HT-29 (cell line): ENCODE measurements at regions not wholly inside any gene's neighbourhood (a gene's known extent, or its start where the extent isn't known, plus 50 kb on each side); places are given as distances from the start of the nearest gene placed in this dataset.
"Not testable (repeated sequence)": the region's sequence is repeated elsewhere in the genome, so short reads cannot be mapped to it uniquely, and the experiment has no call there.

Source experiments
- DNase-seq: peaks from one replicate; pipeline ENCODE4 v3.0.0-alpha.2; 2015; ENCODE audit warnings: low spot score

DNA sequence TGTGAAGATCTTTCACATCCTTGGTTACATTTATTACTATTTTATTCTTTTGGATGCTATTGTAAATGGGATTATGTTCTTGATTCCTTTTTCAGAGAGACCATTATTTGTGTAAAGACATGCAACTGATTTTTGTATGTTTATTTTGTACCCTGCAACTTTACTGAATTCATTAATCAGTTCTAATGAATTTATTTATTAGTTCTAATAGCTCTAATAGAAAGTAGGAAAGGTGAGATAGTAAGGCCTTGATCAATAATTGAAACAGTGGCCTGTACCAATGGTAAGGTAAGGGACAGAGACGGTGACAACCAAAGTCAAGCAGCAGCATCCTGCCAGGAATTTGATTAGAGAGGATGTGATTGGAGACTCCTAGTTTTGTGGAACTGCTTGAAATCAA lies 224.1 kb downstream of the PHLDA1 start:
- DNase-seq = no peak

DNA sequence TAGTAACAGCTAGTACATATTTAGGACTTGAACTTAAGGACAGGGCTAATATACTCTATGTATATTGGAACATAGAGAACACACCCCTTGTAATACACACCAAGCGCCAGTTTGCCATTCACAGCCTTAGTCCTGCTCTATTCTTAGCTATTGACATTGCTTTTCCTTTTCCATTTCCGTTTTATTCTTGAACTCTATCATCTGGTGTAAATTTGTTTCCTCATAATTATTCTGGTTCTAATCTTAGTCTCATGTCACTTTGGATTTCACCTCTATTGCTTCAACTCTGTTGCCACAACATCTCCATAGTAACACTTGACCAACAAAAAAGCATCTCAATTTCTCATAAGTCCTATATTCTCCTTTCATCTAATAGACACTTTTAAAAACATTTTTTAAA lies 225.7 kb downstream of the PHLDA1 start:
- no peak for DNase-seq

DNA sequence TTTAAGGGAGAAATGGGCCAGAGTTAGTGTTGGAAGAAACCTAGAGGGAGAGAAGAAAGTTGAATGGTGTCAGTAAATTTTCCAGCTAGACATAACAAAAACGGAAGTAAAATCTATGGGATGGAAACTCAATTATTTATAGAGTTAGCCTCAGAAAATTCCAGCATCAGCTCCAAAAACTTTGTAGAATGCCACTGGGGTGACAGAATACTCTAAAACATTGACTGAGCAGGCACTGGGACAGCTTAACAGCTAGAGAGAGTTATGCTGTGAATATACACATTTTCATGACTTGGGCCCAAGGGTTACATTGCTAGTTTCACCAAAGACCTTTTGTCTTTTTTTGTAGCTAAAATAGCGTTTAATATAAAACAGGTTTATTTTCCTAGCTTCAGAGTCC lies 226.3 kb downstream of the PHLDA1 start:
- no peak for DNase-seq

DNA sequence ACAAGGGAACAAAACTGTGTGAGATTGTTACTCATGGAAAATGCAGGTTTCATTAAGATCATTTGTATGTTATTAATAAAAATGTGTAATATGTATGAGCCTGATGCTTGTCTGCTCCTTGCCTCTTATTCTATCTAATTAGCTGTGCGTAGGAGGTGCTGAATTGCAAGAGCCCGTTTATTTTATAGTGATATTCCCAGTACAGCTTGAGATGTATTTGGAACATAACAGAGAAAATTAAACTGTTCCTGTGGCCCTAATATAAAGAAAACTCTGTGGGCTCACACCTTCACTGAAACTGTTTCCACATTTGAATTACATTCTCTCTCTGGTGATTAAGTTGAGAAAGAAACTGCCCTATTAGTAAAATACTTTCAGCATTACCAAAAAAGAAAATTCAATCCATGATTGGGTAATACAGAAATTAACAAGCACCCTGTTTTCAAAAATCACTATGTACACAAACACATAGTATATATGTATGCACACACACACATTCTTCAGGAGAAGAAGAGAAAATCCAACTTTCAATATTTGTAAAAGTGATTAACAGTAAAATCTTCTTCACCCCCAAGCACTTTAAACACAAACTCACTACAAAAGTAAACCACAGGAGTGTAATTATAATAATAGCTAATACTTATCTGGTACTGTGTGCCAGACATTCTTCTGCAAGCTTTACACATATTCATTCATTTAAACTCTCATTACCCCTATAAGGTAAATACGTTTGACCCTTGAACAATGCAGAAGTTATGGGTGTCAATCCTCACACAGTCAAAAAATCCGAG lies 233.2 kb downstream of the PHLDA1 start:
- no peak for DNase-seq

DNA sequence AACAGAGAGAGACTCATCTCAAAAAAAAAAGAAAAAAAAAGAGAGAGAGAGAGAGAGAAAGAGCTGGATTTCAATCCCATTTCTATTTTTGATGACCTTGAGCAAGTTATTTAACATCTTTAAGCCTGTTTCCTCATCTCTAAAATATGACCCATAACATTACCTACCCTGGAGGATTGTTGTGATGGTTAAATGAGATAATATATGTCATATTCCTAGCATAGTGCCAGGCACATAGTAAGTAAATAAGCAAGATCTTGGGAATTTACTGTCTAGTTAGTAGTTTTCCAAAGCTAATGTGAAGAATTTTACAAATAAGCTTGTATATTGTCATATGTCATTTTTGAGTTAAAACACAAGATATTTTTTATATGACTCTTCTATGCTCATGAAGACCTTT lies 236.5 kb downstream of the PHLDA1 start:
- no peak for DNase-seq

DNA sequence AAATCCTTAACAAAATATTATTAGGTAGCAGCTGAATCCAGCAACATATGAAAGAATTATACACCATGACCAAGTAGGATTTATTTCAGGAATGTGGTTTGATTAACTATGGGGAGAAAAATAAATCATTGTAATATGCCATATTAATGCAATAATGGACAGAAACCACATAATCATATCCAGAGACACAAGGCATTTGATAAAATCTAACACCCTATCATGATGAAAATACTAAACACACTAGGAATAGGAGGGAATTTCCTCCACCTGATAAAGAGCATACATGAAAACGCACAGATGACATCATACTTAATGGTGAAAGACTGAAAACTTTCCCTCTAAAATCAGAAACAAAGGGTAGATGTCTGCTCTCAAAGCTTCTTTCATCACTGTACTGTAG lies 238.9 kb downstream of the PHLDA1 start:
- no peak for DNase-seq

DNA sequence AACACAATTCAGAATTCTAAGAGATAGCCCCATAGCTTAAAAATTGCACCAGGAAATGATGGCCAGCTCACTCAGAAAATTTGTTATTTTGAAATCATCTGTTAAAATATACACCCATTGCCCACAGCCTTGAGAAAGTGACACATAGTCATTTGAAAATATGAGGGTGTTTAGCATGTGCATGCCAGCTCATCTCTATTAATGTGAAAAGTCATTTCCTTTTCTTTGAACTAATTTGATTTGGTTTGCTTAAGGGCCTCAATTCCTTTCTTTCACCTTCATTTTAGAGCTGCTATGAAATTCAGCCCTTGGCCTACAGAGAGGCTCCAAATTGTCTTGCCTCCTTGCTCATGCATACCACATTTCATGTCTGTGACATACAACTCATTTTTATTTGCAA lies 241.4 kb downstream of the PHLDA1 start:
- no peak for DNase-seq

DNA sequence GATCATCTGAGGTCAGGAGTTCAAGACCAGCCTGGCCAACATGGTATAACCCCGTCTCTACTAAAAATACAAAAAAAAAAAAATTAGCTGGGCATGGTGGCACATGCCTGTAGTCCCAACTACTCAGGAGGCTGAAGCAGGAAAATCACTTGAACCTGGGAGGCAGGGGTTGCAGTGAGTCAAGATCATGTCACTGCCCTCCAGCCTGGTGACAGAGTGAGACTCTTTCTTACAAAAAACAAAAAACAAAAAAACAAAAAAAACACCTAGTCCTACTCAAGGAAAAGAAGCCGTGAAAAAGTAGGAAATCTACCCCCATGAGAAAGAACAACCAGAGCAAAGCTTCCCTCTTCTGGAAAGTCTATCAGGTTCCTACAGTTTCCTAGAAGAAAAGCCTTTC lies 244.4 kb downstream of the PHLDA1 start:
- DNase-seq = not testable (repeated sequence)

DNA sequence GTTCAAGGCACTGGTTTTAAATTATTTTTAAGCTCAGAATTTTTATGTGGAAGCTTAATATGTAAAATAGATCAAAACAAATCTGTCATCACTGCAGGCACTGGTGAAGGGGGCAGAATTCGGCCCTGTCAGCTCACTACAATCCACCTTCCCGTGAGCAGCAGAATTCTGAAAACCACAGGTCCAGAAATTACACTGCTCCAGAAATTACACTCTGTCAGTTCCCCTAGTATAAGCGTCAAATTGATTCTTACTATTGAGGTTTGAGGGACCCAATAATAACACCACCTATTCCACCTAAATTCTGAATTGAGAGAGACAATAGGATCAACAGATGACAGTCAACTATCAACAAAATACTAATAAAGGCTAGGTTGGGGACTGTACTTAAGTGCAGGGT lies 245.5 kb downstream of the PHLDA1 start:
- DNase-seq = no peak

DNA sequence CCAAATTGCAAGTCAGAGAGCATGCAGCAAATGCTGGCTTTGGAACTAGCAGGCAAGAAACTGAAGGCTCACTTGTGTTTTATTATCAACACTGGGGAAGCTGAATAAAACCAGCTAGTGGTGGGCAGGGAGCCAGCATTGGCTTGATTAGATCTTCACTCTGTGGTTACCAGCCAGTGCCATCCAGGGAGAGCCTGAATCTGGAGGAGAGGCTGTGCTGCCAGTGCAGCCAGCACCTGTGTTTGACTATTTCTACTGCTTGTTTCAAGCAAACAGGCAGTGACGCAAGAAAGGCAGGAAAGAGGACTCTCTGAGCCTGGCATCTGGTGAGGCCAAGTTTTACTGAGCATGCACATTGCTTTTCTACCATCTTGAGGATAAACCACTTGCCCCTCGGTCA lies 247.0 kb downstream of the PHLDA1 start:
- peak; percentile 97 for DNase-seq

DNA sequence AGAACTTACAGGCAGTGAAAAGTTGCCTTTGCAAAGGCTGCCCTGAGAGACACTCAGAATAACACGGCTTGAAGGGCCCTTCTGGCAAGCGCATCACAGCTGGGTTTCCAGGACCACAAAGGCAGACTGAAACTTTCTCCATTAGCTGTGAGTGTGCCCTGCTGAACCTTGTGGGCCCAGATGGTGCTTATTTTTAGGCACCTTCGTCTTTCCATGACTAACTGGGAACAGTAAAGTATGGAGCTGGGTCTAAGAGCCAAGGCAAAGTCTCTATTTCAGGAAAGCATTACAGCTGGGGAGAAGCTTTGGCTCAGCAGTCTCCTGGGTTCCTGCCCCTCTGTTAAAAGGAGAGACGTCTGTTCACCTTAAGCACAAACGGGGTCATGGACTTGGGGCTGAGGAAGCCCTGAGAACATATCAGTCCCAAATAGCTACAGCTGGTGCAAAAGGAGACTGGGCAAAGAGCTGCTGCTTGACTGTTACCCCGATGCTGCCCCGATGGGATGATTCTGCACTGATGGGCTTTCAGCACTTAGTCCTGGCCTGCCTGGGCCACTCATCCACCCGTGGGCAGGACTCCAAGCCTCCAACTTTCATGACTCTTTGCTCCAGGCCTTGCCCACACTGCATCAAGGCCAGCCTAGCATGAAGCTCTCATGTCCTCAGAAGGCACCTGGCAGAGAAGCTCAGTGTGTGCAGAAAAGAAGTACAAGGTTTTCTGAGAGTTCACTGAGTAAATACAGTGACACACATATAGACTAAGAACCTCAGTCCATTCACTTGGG lies 248.3 kb downstream of the PHLDA1 start:
- DNase-seq = no peak

DNA sequence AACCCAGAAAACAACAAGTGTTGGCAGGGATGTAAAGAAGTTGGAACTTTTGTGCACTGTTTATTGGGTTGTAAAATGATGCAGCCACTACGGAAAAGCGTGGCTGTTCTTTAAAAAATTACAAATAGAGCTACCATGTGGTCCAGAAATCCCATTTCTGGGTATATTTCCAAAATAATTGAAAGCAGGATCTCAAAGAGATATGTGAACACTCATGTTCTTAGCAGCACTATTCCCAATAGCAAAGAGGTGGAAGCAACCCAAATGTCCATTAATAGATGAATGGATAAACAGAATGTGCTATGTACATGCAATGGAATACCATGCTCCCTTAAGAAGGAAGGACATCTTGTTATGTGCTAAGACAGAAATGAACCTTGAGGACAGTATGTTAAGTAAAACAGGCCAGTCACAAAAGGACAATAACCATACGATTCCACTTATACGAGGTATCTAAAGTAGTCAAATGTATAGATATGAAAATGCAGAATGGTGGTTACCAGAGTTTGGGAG lies 249.5 kb downstream of the PHLDA1 start:
- no peak for DNase-seq

DNA sequence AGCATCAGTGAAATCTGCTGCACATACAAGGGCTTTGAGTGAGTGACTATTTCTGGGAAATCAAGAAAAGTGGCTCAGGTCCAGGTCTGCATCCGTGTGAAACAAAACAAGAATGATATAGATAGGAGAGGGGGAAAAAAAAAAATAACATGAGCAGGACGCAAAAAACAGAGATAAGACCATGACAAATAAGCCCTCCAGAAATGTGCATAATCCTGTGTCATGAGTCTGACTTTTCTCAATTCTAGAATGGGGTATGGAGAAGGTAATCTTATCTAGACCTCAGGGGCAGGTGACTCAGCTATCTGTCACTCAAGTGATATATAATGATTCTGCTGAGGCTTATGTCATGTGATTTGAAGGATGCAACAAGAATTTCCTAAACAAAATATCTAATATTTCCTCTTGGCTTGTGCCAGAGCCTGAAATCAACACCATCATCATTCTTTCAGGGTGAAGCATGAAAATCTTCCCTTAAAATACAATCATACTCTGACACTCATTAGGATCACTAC lies 250.0 kb downstream of the PHLDA1 start:
- DNase-seq = no peak

DNA sequence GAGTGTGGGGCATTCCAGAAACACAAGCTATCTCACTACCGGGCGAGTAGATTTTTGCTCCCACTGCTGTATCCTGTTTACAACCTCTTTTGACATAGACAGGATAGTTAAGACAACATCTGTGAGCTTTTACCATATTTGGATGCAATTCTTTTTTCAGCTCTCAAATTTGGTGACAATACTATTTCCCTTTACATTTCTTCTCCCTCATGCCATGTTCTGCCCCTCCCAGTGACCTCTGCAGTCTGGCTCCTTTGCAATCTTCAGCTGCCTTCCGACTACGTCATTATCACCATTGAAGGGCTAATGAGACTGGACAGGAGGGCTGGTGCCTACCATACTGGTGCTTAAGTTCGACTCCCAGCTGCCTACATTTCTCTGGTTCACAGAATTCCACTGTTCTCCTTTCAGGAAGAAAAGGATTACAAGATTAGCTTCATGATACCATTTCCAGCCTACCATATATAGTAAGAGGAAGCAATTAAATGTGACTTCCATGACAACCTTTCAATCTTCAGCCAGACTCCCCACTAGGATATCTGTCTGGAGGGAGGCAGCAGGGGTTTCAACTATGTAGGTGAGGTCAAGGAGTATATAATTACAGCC lies 251.6 kb downstream of the PHLDA1 start:
- DNase-seq = no peak

DNA sequence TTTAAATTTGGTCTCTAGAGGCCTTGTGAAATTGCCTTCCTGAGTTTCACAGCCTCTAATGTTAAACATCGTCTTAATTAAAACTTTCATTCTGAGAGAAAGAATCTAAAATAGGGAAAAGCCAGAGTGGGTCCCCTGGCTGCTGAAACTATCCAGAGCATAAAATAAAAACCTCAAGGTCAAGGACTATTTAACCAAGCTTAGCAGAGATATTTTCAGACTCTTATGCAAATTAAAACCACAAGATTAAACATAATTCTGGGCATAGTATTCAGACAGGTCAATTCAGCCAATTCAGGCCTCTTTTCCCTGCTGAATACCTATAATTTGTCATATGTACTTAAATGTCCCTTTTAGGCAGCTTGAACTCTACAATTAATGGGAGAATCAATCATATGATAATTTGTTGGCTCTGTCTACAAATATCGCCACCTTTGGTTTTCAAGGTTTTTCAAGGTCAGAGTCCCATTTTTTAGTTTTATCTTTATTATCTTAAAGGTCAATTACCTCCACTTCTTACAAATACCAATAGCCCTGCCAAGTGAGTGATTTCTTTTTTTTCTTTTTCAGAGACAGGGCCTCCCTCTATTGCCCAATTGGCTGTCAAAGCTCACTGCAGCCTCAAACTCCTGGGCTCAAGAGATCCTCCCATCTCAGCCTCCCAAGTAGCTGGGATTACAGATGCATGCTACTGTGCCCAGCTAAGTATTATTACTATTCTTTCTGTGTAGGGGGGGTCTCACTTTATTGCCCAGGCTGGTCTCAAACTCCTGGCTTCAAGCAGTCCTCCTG lies 257.1 kb downstream of the PHLDA1 start:
- DNase-seq = no peak

DNA sequence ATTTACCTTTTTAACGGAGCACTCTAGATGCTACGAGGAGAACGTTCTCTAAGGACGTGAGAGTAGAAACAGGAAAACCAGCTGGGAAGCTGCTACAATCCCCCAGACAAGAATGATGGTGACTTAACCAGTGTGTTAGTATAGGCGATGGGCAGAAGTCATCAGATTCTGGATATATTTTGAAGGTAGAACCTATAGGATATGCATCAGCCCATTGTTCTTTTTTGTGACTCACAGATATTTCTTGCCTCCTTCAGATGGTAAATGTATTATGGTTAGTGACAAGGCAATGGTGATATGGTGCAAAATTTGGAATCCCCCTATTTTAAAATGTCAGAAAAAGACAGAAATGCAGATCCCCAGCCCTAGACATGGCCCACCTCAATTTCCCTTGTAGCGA lies 258.2 kb downstream of the PHLDA1 start:
- DNase-seq = no peak

DNA sequence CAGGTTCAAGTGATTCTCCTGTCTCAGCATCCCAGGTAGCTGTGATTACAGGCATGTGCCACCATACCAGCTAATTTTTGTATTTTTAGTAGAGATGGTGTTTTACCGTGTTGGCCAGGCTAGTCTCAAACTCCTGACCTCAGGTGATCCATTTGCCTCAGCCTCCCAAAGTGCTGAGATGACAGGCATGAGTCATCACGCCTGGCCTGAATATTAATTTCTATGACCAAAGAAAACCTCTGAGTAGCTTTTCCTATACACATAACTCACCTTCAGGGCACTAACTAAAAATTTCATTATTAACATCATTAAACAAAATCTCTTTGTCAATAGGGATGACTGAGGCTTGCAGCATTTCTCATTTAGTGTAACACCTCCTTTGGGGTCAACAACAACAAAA lies 259.6 kb upstream of the KRR1 start:
- no peak for DNase-seq

DNA sequence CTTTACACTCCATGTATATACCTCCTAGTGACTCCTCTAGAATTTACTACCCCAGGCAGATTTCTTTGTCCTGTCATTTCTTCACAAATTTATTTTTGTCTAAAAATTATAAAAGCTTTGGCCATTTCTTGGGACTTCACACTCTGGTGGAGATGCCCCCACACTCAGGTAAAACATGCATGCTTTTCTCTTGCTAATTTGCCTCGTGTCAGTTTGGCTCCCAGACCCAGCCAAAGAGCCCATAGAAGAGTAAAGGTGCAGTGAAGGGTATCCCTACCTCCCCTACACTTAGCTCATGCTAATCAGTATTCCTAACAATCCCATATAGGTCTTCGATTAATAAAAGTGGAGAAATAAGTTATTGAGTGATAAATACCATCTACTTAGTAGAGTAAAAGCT lies 256.5 kb upstream of the KRR1 start:
- no peak for DNase-seq

DNA sequence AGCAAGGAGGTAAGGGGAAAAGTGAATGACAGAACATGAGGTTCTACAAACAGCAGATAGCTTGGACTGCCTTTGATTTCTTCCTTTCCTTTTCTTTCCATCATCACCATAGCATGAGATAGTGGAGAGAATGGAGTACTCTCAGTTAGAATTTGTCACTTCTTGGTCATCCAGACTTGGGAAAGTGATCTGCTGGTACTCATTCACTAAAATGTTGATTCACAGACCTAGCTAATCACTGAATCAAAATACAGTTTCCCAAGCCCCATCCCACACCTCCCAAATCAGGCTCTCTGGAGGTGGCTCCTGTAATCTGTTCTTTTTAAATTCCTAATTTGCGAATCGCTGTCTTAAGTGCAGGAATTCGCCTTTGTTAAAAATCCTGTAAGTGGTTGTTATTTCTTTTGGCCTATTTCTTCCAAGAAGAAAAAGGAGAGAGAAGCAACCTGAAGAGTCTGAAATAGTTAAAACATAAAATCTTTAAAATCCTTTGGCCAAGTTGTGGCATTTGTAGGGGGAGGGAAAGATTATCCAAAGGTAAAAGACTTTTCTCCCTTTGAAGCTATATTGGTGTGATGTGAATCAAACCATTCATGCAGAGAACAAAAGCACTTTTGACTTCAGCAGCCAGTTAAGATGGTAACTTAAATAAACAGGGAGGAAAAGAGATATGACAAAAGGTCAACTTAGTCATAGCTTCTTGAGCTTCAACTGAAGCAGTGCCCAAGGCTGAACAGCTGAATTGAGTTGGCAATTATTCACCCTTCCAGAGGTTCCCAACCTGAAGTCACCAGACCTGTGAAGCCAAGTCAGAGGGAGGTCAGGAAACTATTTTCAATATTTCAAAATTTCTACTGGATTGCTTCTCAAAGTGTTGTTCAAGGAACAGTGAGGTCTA lies 255.1 kb upstream of the KRR1 start:
- DNase-seq = peak; percentile 80
